ENCODE measurements at regions not wholly inside any gene's neighbourhood (a gene's known extent, or its start where the extent isn't known, plus 50 kb on each side); places are given as distances from the start of the nearest gene placed in this dataset.

DNA sequence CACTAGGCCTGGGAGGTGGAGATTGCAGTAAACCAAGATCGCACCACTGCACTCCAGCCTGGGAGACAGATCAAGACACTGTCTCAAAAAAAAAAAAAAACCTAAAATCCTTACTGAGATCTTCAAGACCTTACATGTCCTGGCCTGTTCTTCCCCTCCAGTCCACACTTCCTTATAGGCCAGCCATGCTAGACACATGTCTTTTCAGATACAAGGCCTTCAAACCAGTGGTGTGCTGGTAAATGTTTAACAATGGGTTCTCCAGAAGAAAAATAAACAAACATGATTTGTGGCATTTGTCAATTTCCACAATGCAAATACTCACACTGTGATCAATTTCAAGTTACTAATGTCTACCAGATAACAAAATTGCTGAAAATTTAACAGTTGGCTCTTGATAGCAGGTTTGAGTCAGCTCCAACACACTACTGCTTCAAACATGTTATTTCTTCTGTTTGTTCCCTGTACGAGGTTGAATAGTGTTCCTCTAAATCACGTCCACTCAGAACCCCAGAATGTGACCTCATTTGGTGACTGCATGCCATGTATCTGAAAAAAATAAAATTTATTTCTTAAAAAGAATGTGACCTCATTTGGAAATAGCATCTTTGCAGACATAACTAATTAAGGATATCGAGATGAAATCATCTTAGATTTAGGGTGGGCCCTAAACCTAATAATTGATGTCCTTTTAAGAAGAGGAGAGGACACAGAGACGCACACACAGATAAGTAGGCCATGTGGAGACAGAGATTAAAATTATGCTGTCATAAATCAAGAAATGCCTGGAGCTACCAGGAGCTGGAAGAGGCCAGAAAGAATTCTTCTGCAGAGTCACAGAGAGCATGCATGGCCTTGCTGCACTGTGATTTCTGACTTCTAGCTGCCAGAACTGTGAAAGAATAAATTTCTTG is 144.4 kb downstream of the ZNF674 start:
- Histone ChIP-seq H4K20me1 (no peaks in the 10 kb centered on the region), H3K36me3 (no peaks in the 10 kb centered on the region), H3K4me2 (no peak overlapping the region), H3K9ac (no peak overlapping the region), H3K4me1 (no peaks in the 10 kb centered on the region), H3K4me3 (no peak overlapping the region), H3K27ac (no peak overlapping the region), H3K9me3 (peaks cover 34% of the 10 kb centered on the region), H3K27me3 (no peaks in the 10 kb centered on the region)
- no peak for TF ChIP-seq Cebpa-rat (IDR thresholded peaks at IDR 0.05)

DNA sequence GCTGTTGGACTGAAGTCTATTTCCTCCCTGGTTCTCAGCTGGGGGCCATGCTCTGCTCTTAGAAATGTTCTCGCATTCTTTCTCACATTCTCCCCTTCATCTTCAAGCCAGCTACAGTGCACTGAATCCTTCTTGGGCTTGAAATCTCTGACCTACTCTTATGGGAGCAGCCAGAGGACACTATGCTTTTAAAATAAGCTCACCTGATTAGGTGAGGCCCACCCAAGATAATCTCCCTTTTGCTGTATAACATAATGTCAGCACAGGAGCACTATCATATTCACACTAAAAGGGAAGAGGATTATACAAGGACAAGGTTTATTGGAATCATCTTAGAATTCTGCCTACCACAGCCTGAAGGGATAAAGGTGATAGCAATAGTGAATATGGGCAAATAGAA is 146.3 kb downstream of the ZNF674 start:
- no peaks in the 10 kb centered on the region for H3K27me3 ChIP-seq
- H3K27ac ChIP-seq, result no peak overlapping the region
- H3K4me1 ChIP-seq, result no peaks in the 10 kb centered on the region
- H3K36me3 ChIP-seq, result no peaks in the 10 kb centered on the region
- H3K9me3 ChIP-seq, result peaks cover 41% of the 10 kb centered on the region
- H4K20me1 ChIP-seq, result no peaks in the 10 kb centered on the region
- no peak for TF ChIP-seq Cebpa-rat (IDR thresholded peaks at IDR 0.05)
- no peak overlapping the region for H3K4me2 ChIP-seq
- no peak overlapping the region for H3K4me3 ChIP-seq
- H3K9ac ChIP-seq, result no peak overlapping the region

DNA sequence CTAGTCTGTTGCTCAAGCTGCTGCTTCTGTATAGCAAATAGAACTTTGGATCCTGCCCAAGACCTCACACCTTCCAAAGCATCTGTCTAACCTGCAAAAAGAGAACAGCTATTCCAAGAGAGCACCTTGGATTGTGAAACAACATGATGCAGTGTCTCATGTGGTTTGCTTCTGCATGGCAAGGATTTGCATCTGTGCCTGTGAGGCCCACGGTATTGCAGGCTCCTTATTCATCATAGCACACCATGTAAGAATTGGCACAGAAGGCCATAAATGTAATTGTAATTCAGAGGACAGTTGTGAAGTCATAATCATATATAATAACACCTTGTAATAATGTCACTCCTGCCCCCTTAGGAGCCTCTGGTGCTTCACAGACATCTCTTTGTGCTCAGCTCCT is 147.1 kb downstream of the ZNF674 start:
- TF ChIP-seq Cebpa-rat (IDR thresholded peaks at IDR 0.05), result no peak
- Histone ChIP-seq H3K4me3 (no peak overlapping the region), H3K9me3 (peaks cover 42% of the 10 kb centered on the region), H3K27me3 (no peaks in the 10 kb centered on the region), H3K9ac (no peak overlapping the region), H4K20me1 (no peaks in the 10 kb centered on the region), H3K36me3 (no peaks in the 10 kb centered on the region), H3K4me1 (no peaks in the 10 kb centered on the region), H3K27ac (no peak overlapping the region), H3K4me2 (no peak overlapping the region)

DNA sequence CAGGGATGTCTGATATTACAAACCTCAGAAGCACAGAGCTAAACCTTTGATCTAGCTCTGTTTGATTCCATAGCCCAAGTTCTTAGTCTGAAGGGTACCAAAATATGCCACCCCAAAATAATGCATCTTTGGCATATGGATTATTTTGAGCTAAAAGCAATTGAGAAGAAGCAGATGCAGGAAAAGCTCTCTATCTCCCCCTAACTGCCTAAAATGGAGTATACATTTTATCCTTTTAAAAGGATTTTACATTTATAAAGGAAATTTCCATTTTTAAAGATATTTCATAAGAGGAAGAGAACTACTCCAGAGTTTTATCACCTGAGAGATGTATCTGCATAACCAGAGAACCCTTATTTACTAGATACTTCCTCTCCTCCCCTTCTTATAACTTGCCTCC is 158.7 kb downstream of the ZNF674 start:
- TF ChIP-seq Cebpa-rat (IDR thresholded peaks at IDR 0.05), result no peak

DNA sequence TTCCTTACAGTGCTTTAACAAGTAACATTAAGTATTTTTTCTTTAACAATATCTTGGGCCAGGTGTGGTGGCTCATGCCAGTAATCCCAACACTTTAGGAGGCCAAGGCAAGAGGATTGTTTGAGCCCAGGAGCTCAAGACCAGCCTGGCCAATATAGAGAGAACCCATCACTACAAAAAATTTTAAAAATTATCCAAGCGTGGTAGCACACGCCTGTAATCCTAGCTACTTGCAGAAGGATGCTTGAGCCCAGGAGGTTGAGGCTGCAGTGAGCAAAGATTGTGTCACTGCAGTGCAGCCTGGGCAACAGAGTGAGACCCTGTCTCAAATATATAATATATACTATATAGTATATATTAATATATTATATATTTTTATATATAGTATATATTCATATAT is 162.2 kb downstream of the ZNF674 start:
- no peak overlapping the region for H3K4me2 ChIP-seq
- H4K20me1 ChIP-seq, result no peaks in the 10 kb centered on the region
- no peaks in the 10 kb centered on the region for H3K36me3 ChIP-seq
- no peaks in the 10 kb centered on the region for H3K27me3 ChIP-seq
- no peak overlapping the region for H3K4me3 ChIP-seq
- peaks cover 5% of the 10 kb centered on the region; the same call in 1 of the 2 replicates for H3K4me1 ChIP-seq
- H3K27ac ChIP-seq, result no peak overlapping the region
- no peak for TF ChIP-seq Cebpa-rat (IDR thresholded peaks at IDR 0.05)
- H3K9ac ChIP-seq, result no peak overlapping the region
- H3K9me3 ChIP-seq, result peaks cover 11% of the 10 kb centered on the region

More for the DNA sequence above, 158.7 kb downstream of the ZNF674 start:
- Histone ChIP-seq H3K9me3 (peaks cover 23% of the 10 kb centered on the region), H3K36me3 (no peaks in the 10 kb centered on the region), H4K20me1 (no peaks in the 10 kb centered on the region), H3K4me3 (no peak overlapping the region), H3K27me3 (no peaks in the 10 kb centered on the region), H3K9ac (no peak overlapping the region), H3K4me1 (no peaks in the 10 kb centered on the region), H3K4me2 (no peak overlapping the region), H3K27ac (no peak overlapping the region)

DNA sequence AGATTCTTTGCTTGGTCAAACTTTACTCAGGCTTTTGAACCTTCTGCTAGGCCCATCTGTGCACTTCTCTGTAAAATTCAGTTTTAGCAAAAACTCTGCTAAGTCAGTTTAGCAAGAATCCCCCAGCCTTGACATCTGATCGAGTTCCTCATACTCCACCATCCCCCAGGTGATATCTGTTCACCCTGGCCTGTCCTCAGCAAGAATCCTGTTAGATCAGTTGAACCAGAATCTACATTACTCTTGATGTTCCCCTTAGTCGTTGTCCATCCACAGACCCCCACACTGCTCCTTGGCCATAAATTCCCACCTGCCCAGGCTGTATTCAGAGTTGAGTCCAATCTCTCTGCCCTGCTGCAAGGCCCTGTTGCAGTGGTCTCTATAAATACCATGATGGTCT is 162.6 kb downstream of the ZNF674 start:
- no peak overlapping the region for H3K4me3 ChIP-seq
- no peak overlapping the region for H3K27ac ChIP-seq
- no peak overlapping the region for H3K9ac ChIP-seq
- no peaks in the 10 kb centered on the region for H4K20me1 ChIP-seq
- H3K4me2 ChIP-seq, result no peak overlapping the region
- peaks cover 5% of the 10 kb centered on the region; the same call in 1 of the 2 replicates for H3K4me1 ChIP-seq
- peaks cover 11% of the 10 kb centered on the region for H3K9me3 ChIP-seq
- H3K36me3 ChIP-seq, result no peaks in the 10 kb centered on the region
- H3K27me3 ChIP-seq, result no peaks in the 10 kb centered on the region
- no peak for TF ChIP-seq Cebpa-rat (IDR thresholded peaks at IDR 0.05)

DNA sequence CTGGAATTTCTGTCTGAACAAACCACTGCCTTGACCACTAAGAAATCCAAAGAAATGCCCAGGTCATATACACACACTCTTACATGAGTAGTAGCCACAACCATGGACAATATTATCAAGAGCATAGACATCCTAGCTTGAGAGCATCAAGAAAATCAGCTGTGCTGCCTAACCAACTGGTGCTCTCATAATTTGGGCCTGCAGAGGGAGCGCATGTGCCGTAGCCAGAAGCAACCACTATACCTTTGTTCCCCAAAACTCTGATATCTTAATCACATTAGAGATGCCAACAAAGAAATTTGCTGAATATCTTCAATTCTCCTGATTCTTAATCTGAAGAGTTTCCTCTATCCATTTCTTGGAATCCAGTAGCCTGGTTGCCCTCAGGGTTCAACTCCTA is 163.6 kb downstream of the ZNF674 start:
- no peak for TF ChIP-seq Cebpa-rat (IDR thresholded peaks at IDR 0.05)
- Histone ChIP-seq H3K4me2 (no peak overlapping the region), H3K36me3 (no peaks in the 10 kb centered on the region), H3K27me3 (no peaks in the 10 kb centered on the region), H3K9ac (no peak overlapping the region), H3K27ac (no peak overlapping the region), H3K9me3 (peaks cover 11% of the 10 kb centered on the region), H3K4me3 (no peak overlapping the region), H4K20me1 (no peaks in the 10 kb centered on the region), H3K4me1 (peaks cover 5% of the 10 kb centered on the region; the same call in 1 of the 2 replicates)

DNA sequence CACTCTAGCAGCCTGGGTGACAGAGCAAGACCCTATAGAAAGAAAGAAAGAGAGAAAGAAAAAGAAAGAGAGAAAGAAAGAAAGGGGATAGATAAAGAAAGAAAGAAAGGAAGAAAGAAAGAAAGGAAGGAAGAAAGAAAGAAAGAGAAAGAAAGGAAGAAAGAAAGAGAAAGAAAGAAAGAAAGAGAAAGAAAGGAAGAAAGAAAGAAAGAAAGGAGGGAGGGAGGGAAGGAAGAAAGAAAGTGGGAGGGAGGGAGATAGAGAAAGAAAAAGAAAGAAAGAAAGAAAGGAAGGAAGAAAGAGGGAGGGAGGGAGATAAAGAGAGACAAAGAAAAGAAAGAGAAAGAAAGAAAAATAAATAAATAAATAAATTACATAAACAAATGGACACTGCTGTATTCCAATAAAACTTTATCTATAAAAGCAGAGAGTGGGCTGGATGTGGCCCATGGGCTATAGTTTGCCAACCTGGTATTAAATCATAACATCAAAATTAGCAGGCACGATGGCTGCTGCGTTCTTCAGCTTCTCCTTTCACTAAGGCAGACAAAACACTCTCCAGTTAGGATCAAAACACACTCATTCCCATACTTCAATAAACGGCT is 165.0 kb downstream of the ZNF674 start:
- no peaks in the 10 kb centered on the region for H4K20me1 ChIP-seq
- peaks cover 11% of the 10 kb centered on the region for H3K9me3 ChIP-seq
- H3K27me3 ChIP-seq, result no peaks in the 10 kb centered on the region
- peaks cover 5% of the 10 kb centered on the region; the same call in 1 of the 2 replicates for H3K4me1 ChIP-seq
- no peak for TF ChIP-seq Cebpa-rat (IDR thresholded peaks at IDR 0.05)
- no peak overlapping the region for H3K9ac ChIP-seq
- no peaks in the 10 kb centered on the region for H3K36me3 ChIP-seq
- no peak overlapping the region for H3K27ac ChIP-seq
- no peak overlapping the region for H3K4me3 ChIP-seq
- H3K4me2 ChIP-seq, result peak overlapping the region; percentile 33; the same call in 1 of the 2 replicates

DNA sequence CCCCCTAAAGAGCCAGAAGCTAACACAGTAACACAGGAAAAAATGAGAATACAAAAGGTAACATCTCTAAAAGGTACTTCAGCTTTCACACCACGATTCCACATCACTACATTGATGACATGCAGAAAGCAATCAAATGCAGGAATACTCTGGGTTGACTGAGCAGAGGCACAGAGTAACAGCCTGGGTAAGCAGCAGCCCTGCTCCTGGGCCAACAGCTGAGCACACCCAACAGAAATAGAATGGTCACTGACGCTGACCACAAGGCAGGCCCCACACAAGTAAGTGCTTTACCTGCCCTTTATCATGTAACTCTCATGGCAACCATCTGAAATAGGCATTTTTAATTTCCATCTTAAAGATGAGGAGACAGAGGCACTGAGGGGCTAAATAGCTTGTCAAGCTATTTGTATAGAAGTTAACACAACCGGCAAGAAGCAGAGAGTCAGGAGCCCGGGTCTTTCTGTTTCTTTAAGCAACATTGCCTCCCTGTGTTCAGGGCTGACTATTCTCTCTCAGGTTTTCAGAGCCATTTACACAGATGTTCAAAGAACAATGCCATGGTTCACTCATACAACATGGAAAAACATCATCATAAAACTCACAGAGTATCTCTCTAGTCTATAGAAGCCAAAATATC is 168.9 kb downstream of the ZNF674 start:
- no peak overlapping the region for H3K9ac ChIP-seq
- no peak for TF ChIP-seq Cebpa-rat (IDR thresholded peaks at IDR 0.05)
- H3K4me1 ChIP-seq, result peaks cover 5% of the 10 kb centered on the region; the same call in 1 of the 2 replicates
- no peak overlapping the region for H3K4me2 ChIP-seq
- H3K27ac ChIP-seq, result no peak overlapping the region
- peaks cover 11% of the 10 kb centered on the region for H3K9me3 ChIP-seq
- H3K4me3 ChIP-seq, result no peak overlapping the region
- H3K27me3 ChIP-seq, result no peaks in the 10 kb centered on the region
- H4K20me1 ChIP-seq, result no peaks in the 10 kb centered on the region
- H3K36me3 ChIP-seq, result no peaks in the 10 kb centered on the region

DNA sequence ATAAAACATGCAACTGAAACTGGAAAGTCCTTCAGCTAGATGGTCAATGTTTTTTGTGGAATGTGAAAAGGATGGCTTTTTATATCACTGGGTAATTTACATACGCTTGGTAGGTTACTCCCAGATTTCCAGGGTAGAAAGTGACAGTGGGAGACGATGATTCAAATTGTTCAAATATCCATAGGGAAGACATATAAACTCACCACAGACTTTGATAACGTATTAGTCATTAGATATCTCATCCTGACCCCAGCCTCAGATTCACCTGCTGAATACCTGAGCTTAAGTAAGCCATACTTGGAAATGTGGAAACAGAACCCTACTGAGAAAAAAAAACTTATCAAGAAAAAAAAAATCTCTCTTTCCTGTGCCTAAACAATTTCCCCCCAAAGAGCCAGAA is 169.4 kb downstream of the ZNF674 start:
- H3K9me3 ChIP-seq, result peaks cover 11% of the 10 kb centered on the region
- no peak for TF ChIP-seq Cebpa-rat (IDR thresholded peaks at IDR 0.05)
- no peak overlapping the region for H3K4me3 ChIP-seq
- H3K9ac ChIP-seq, result no peak overlapping the region
- H3K27me3 ChIP-seq, result no peaks in the 10 kb centered on the region
- no peaks in the 10 kb centered on the region for H4K20me1 ChIP-seq
- H3K36me3 ChIP-seq, result no peaks in the 10 kb centered on the region
- no peak overlapping the region for H3K27ac ChIP-seq
- peaks cover 5% of the 10 kb centered on the region; the same call in 1 of the 2 replicates for H3K4me1 ChIP-seq
- H3K4me2 ChIP-seq, result no peak overlapping the region
